Lung (tissue), 11 donors: ENCODE measurements at regions not wholly inside any gene's neighbourhood (a gene's known extent, or its start where the extent isn't known, plus 50 kb on each side); places are given as distances from the start of the nearest gene placed in this dataset.

Source experiments
- ATAC-seq: fragments of 200-7000 bp; cut with Tn5 transposase; one replicate; pipeline ENCODE4 v1.9.1; 2020; ENCODE audit warnings: moderate number of reproducible peaks; ENCODE audit not compliant: insufficient read depth, low FRiP score
- DNase-seq, 3 donors: peaks; one replicate each; pipeline ENCODE4 v3.0.0-alpha.2; 2013 to 2017
- H3K27ac ChIP-seq, 2 donors: one replicate each; pipeline ENCODE4 v1.5.1; 2013; ENCODE audit warnings: mild to moderate bottlenecking in 2 of 2, moderate library complexity in 2 of 2, control low read depth in 1 of 2, inconsistent platforms in 1 of 2, low read depth in 1 of 2, low read length in 1 of 2
- H3K27me3 ChIP-seq, 3 donors: one replicate each; pipeline ENCODE4 v1.5.1; 2013; ENCODE audit warnings: low read length in 2 of 3; ENCODE audit not compliant: control insufficient read depth in 3 of 3, insufficient read depth in 3 of 3
- H3K36me3 ChIP-seq, 4 donors: one replicate each; pipeline ENCODE4 v1.5.1; 2013; ENCODE audit warnings: low read length in 4 of 4, mild to moderate bottlenecking in 1 of 4, moderate library complexity in 1 of 4; ENCODE audit not compliant: control insufficient read depth in 4 of 4, insufficient read depth in 4 of 4
- H3K4me1 ChIP-seq, 5 donors: one replicate each; pipeline ENCODE4 v1.5.1; 2013; ENCODE audit warnings: low read length in 5 of 5, mild to moderate bottlenecking in 2 of 5, moderate library complexity in 1 of 5; ENCODE audit not compliant: control insufficient read depth in 5 of 5, insufficient read depth in 5 of 5
- H3K4me3 ChIP-seq: one replicate; pipeline ENCODE4 v1.5.1; 2013; ENCODE audit warnings: mild to moderate bottlenecking, control low read depth, moderate library complexity
- H3K9ac ChIP-seq, 2 donors: one replicate each; pipeline ENCODE4 v1.5.1; 2013; ENCODE audit warnings: low read length in 2 of 2, control low read depth in 1 of 2; ENCODE audit not compliant: insufficient read depth in 1 of 2
- H3K9me3 ChIP-seq, 4 donors: one replicate each; pipeline ENCODE4 v1.5.1; 2013; ENCODE audit warnings: low read length in 3 of 4, mild to moderate bottlenecking in 1 of 4, moderate library complexity in 1 of 4; ENCODE audit not compliant: control insufficient read depth in 4 of 4, insufficient read depth in 3 of 4
- WGBS, 2 donors: extraction: QIAGEN DNeasy Blood & Tissue Kit; methylation state at CpG; one replicate each; pipeline ENCODE4 v1.1.7; 2013; 5-methylcytosine and 5-hydroxymethylcytosine counted together
- TF ChIP-seq, protein P1 (sequence below): IDR thresholded peaks from 2 replicates; pipeline ENCODE4 v1.5.1; 2012; ENCODE audit warnings: mild to moderate bottlenecking; ENCODE audit errors: control extremely low read depth, extremely low read depth
- donor health status: control.
- donor health status: control.
- donor health status: Bipolar disorder and iron deficiency.
- donor health status: healthy.
- donor health status: DM: yes; HTN: yes; CAD: no.

- TF ChIP-seq, protein P1, sequence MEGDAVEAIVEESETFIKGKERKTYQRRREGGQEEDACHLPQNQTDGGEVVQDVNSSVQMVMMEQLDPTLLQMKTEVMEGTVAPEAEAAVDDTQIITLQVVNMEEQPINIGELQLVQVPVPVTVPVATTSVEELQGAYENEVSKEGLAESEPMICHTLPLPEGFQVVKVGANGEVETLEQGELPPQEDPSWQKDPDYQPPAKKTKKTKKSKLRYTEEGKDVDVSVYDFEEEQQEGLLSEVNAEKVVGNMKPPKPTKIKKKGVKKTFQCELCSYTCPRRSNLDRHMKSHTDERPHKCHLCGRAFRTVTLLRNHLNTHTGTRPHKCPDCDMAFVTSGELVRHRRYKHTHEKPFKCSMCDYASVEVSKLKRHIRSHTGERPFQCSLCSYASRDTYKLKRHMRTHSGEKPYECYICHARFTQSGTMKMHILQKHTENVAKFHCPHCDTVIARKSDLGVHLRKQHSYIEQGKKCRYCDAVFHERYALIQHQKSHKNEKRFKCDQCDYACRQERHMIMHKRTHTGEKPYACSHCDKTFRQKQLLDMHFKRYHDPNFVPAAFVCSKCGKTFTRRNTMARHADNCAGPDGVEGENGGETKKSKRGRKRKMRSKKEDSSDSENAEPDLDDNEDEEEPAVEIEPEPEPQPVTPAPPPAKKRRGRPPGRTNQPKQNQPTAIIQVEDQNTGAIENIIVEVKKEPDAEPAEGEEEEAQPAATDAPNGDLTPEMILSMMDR: no peak
- H3K27ac ChIP-seq: no peak overlapping the region
- no peaks in the 10 kb centered on the region for H3K27me3 ChIP-seq
- ATAC-seq (no peak), DNase-seq (no peak)
- no peaks in the 10 kb centered on the region for H3K9me3 ChIP-seq
- H3K4me3 ChIP-seq: no peak overlapping the region
- no peak overlapping the region for H3K9ac ChIP-seq
- H3K36me3 ChIP-seq: no peaks in the 10 kb centered on the region
- 78 to 86% methylated on average over 6 of the region's 6 CpGs for WGBS, 2 donors
- H3K4me1 ChIP-seq: no peaks in the 10 kb centered on the region
These were observed 265.4 kb upstream of the MAF start for GRCh38 chr16:79865918-79866317.

DNA sequence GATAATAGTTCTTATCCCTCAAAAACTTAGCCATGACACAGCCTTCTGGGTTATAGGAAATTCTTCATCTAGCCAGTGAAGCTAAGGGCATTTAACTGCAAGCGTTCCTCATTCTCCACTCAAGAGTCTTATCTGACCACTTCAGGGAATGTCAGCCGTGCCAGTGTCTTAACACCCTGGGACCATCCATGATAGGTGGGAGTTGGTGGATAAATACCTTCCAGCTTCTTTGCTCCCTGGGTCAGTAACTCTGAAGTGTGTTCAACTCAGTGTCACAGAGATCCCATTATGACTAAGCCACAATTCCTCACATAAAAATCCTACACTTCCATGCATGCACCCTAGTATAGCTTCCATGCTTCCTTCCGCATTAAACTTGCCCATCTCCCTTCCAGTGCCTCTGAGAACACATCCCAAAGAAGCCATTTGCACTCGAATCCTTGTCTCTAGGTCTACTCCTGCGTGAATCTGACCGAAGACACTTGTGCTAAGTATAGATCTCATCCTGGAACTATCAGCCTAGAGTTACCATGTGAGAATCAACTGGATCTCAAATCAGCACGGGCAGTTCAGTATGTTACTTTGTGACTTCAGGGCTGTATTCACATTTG, 264.3 kb upstream of the MAF start:
- no peak overlapping the region for H3K27ac ChIP-seq
- no peak for DNase-seq
- TF ChIP-seq, protein P1: no peak
- no peaks in the 10 kb centered on the region for H3K27me3 ChIP-seq
- WGBS, 2 donors: 85 to 91% methylated on average over 7 of the region's 7 CpGs
- no peaks in the 10 kb centered on the region for H3K36me3 ChIP-seq
- ATAC-seq: no peak
- H3K9ac ChIP-seq: no peak overlapping the region
- no peaks in the 10 kb centered on the region for H3K4me1 ChIP-seq
- H3K9me3 ChIP-seq: peaks cover 0 to 2% (median 0%) of the 10 kb centered on the region in 4 donors
- no peak overlapping the region for H3K4me3 ChIP-seq

- Histone ChIP-seq H3K4me3 (no peak overlapping the region), H3K27me3 (no peaks in the 10 kb centered on the region), H3K4me1 (no peaks in the 10 kb centered on the region), H3K36me3 (no peaks in the 10 kb centered on the region), H3K9ac (no peak overlapping the region), H3K27ac (no peak overlapping the region), H3K9me3 (peaks cover 0 to 4% (median 0%) of the 10 kb centered on the region in 4 donors)
- TF ChIP-seq, protein P1: no peak
- ATAC-seq: no peak
- WGBS, 2 donors: 36 to 54% methylated on average over 8 of the region's 8 CpGs
- DNase-seq: no peak
These were observed 263.7 kb upstream of the MAF start for GRCh38 chr16:79864032-79864780.
